ENCODE measurements at regions not wholly inside any gene's neighbourhood (a gene's known extent, or its start where the extent isn't known, plus 50 kb on each side); places are given as distances from the start of the nearest gene placed in this dataset. TPM values are rescaled to one million over a fixed set of nuclear protein-coding genes. Genes with fewer than 3 reads are reported as not detected.
"Not testable (repeated sequence)": the region's sequence is repeated elsewhere in the genome, so short reads cannot be mapped to it uniquely, and the experiment has no call there.

DNA sequence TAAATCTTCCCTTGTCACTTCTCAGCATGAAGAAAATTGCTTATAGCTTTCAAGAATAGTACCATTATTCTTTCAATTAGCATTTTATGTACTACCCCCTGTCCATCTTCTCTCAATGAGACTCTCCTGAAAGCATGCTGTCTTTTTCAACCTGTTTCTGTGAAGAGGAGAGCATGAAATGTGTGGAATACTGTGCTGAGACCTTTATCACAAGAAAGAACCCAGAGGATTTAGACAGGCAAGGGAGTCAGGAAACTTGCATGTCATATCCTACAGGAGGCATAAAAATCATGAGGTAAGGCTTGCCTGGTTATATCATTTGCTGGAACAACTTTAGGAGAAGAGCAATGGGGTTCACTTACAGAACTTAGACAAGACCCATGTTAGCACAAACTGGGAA, 56.7 kb upstream of the LPAR1 start:
- DNase-seq (ENCODE audit: low read depth in 2 of 3, low spot score in 2 of 3), result no peak

DNA sequence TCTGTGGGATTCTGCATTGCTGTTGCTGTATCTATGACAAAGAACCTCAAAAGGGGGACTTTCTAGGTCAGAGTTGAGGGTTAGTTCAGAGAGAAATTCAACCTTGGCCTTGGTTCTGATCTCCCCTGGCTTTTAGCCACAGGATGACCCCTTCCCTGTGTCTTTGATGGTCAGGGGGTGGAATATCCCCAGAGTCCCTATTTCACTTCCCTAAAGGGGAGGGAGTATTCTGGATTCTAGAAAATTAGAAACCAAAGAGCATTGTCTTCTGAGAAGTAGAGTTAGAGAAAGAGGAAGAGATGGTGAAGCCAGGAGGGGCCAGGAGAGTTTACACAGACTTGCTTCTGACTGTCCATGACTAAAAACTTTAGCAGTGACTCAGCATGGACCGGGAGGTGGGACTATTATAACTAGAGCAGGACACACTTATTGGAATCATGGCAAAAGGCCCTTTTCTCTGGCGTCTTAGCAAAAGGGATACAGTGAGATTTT, 56.2 kb upstream of the LPAR1 start:
- peak in 1 of 3 donors; percentile 49 for DNase-seq (ENCODE audit: low read depth in 2 of 3, low spot score in 2 of 3)

DNA sequence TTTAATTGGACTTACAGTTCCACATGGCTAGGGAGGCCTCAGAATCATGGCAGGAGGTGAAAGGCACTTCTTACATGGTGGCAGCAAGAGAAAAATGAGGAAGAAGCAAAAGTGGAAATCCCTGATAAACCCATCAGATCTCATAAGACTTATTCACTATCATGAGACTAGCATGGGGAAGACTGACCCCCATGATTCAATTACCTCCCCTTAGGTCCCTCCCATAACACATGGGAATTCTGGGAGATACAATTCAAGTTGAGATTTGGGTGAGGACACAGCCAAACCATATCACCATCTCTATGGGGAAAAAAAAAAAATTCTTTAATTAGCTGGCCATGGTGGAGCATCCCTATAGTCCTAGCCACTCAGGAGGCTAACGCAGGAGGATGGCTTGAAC, 53.9 kb upstream of the LPAR1 start:
- DNase-seq (ENCODE audit: low read depth in 2 of 3, low spot score in 2 of 3), result not testable (repeated sequence)

Small RNA genes lying in the stretch of these regions (small RNA-seq; reads per million reads assigned to genes)
- gene MIR7702 (not detected), gene RNY4P18 (not detected)

Data from hematopoietic multipotent progenitor cell (in vitro differentiated cells).